ENCODE measurements at regions not wholly inside any gene's neighbourhood (a gene's known extent, or its start where the extent isn't known, plus 50 kb on each side); places are given as distances from the start of the nearest gene placed in this dataset.

DNA sequence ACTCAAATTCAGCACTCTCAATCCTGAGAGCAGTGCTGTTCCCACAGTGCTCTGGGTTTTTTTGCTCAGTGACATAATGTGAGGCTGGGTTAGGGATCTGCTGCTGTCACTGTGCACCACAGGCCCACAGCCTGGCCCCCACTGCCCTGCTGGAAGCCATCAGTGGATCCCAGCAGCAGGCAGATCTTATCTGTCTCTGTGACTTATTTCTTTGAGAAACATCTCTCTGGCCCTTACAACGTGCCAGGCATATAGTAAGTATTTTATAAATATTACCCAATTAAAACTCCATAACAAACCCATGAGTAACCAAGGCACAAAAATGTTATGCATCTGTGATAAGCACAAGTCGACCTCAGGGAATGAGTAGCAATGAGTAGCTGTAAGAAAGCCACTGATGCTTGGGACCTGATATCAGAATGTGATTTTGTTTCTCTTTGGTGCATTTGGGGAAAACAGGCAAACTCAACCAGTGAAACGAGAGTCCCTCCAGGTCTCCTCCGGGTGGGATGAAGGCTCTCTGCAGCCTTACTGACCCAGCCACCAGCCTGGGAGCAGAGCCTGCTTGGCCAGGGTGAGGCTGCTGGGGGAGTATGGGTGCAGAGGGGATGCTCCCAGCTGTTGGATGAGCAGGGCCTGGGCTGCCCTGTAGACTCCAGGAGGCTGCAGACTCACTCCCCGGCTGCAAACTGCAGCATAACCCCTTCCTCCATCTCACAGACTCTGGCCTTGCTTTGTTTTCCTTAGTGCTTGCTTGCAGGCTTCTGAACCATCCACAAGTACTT lies 172.7 kb upstream of the LNX1 start:
- TF ChIP-seq, protein P1, sequence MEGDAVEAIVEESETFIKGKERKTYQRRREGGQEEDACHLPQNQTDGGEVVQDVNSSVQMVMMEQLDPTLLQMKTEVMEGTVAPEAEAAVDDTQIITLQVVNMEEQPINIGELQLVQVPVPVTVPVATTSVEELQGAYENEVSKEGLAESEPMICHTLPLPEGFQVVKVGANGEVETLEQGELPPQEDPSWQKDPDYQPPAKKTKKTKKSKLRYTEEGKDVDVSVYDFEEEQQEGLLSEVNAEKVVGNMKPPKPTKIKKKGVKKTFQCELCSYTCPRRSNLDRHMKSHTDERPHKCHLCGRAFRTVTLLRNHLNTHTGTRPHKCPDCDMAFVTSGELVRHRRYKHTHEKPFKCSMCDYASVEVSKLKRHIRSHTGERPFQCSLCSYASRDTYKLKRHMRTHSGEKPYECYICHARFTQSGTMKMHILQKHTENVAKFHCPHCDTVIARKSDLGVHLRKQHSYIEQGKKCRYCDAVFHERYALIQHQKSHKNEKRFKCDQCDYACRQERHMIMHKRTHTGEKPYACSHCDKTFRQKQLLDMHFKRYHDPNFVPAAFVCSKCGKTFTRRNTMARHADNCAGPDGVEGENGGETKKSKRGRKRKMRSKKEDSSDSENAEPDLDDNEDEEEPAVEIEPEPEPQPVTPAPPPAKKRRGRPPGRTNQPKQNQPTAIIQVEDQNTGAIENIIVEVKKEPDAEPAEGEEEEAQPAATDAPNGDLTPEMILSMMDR (conservative IDR thresholded peaks at IDR 0.05; ENCODE audit: low read depth in 2 of 2): no peak
- no peak for TF ChIP-seq EZH2 (IDR thresholded peaks at IDR 0.05; ENCODE audit: low read depth, unreplicated experiment)

Measured in GM23338 (cell line).